Karpas-422 (cell line): ENCODE measurements at regions not wholly inside any gene's neighbourhood (a gene's known extent, or its start where the extent isn't known, plus 50 kb on each side); places are given as distances from the start of the nearest gene placed in this dataset.

Experiments
- DNase-seq: peaks from one replicate; pipeline ENCODE4 v3.0.0-alpha.2; 2015
- H2AFZ ChIP-seq: fragments of 200-600 bp; sonication (generic); 2 replicates; pipeline ENCODE4 v1.6.1; 2014; ENCODE audit warnings: antibody characterized with exemption, low read length, mixed read lengths
- H3K27ac ChIP-seq: fragments of 200-600 bp; sonication (generic); 2 replicates; pipeline ENCODE4 v1.5.1; 2014; ENCODE audit warnings: mild to moderate bottlenecking, low read length, moderate library complexity
- H3K27me3 ChIP-seq: fragments of 200-600 bp; sonication (generic); 2 replicates; pipeline ENCODE4 v1.6.1; 2014; ENCODE audit warnings: low read length, mixed read lengths
- H3K36me3 ChIP-seq: fragments of 200-600 bp; sonication (generic); 2 replicates; pipeline ENCODE4 v1.6.1; 2014; ENCODE audit warnings: low read length, mixed read lengths; ENCODE audit not compliant: insufficient read depth
- H3K4me1 ChIP-seq: fragments of 200-600 bp; sonication (generic); 2 replicates; pipeline ENCODE4 v1.6.1; 2014; ENCODE audit warnings: mild to moderate bottlenecking, low read length, mixed read lengths
- H3K4me2 ChIP-seq: fragments of 200-600 bp; sonication (generic); 2 replicates; pipeline ENCODE4 v1.6.1; 2014; ENCODE audit warnings: low read length, low read depth, mild to moderate bottlenecking; ENCODE audit not compliant: poor library complexity, severe bottlenecking
- H3K4me3 ChIP-seq: fragments of 200-600 bp; sonication (generic); 2 replicates; pipeline ENCODE4 v1.5.1; 2014; ENCODE audit warnings: mild to moderate bottlenecking, antibody characterized with exemption, low read length, mixed read lengths
- H3K79me2 ChIP-seq: fragments of 200-600 bp; sonication (generic); 2 replicates; pipeline ENCODE4 v1.6.1; 2014; ENCODE audit warnings: mild to moderate bottlenecking, low read length, mixed read lengths
- H3K9ac ChIP-seq: fragments of 200-600 bp; sonication (generic); 2 replicates; pipeline ENCODE4 v1.6.0; 2014; ENCODE audit warnings: low read length
- H3K9me2 ChIP-seq: fragments of 200-600 bp; sonication (generic), shearing (Covaris generic); replicated peaks from 2 replicates; pipeline ENCODE4 v1.6.0; 2014; ENCODE audit warnings: mild to moderate bottlenecking, low read length, moderate library complexity; ENCODE audit not compliant: insufficient read depth
- H3K9me3 ChIP-seq: fragments of 300-700, 200-600 bp; sonication (generic); 2 replicates; pipeline ENCODE4 v1.6.1; 2014; ENCODE audit warnings: low read length, mixed read lengths
- H4K20me1 ChIP-seq: fragments of 200-600 bp; sonication (generic); 2 replicates; pipeline ENCODE4 v1.6.1; 2014; ENCODE audit warnings: mild to moderate bottlenecking, antibody characterized with exemption, low read length, low read depth; ENCODE audit not compliant: insufficient read depth

DNA sequence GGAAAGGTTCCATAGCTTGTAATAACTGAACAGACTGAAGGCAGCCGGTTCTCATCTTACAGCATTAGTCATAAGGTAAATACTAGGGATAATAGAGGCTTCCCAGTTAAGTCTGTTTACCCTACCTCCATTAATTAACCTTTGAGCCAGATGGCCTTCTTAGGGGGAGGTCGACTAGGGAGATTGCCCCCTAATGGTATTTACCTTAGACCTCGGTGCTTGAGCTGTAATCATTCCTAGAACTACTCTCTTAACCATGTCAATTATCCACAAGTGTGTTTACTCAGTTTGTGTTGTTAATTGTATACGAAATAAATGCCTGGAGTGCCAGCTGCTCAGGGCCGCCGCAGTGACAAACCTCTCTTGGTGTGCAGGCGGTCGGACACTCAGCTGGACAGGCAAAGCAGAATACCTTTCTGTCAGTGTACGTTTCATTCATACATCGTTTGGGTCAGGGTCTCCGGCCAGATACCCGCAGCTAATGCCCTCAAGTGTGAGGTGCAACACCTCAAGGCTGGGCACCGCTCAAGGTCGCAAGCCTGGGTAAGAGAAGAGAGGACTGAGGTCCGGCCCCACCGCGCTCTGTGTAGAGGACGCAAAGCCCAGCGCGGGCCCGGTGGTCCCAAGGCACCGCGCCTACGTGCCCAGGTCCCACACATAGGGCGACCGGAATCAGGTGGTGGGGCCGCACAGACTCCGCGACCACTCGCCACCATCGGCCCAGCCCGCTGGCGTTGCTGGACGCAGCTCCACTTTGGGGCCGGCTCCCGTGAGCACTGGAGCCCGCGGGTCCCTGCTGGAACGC lies 931.0 kb downstream of the NLGN4Y start:
- Histone ChIP-seq H3K27ac (no peak overlapping the region), H3K4me2 (no peak overlapping the region), H3K79me2 (no peaks in the 10 kb centered on the region), H3K9ac (no peak overlapping the region), H4K20me1 (no peaks in the 10 kb centered on the region), H3K36me3 (no peaks in the 10 kb centered on the region), H3K4me3 (no peak overlapping the region), H3K4me1 (no peaks in the 10 kb centered on the region), H2AFZ (no peak overlapping the region), H3K27me3 (no peaks in the 10 kb centered on the region), H3K9me2 (no peaks in the 10 kb centered on the region), H3K9me3 (no peaks in the 10 kb centered on the region)
- no peak for DNase-seq

DNA sequence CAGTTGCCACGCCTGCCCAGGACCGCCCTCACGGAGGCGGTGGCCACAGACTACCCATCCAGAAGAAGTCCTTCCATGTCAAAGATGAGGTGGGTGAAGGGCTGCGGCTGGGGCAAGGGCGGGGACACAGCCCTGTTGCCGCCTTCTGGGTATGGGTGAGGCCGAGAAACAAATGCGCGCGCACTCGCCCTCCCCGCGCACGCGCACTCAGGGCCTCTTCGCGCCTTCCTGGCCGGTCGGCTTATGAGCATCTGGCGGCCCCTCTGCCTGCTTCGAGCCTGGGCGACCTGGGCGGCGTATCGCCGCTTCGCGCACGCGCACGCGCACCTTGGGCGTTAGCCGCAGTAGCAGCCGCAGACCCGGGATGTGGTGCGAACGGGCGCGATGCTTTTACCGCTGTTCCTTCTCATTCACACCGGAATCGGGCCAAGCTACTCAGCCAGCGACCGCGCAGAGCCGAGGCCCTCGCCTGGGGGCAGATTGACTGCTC lies 931.7 kb downstream of the NLGN4Y start:
- no peaks in the 10 kb centered on the region for H4K20me1 ChIP-seq
- H3K4me3 ChIP-seq: no peak overlapping the region
- H3K27me3 ChIP-seq: no peaks in the 10 kb centered on the region
- no peak for DNase-seq
- no peaks in the 10 kb centered on the region for H3K9me2 ChIP-seq
- H3K27ac ChIP-seq: no peak overlapping the region
- no peak overlapping the region for H3K9ac ChIP-seq
- H3K79me2 ChIP-seq: no peaks in the 10 kb centered on the region
- H2AFZ ChIP-seq: no peak overlapping the region
- no peaks in the 10 kb centered on the region for H3K4me1 ChIP-seq
- H3K9me3 ChIP-seq: no peaks in the 10 kb centered on the region
- no peak overlapping the region for H3K4me2 ChIP-seq
- no peaks in the 10 kb centered on the region for H3K36me3 ChIP-seq

DNA sequence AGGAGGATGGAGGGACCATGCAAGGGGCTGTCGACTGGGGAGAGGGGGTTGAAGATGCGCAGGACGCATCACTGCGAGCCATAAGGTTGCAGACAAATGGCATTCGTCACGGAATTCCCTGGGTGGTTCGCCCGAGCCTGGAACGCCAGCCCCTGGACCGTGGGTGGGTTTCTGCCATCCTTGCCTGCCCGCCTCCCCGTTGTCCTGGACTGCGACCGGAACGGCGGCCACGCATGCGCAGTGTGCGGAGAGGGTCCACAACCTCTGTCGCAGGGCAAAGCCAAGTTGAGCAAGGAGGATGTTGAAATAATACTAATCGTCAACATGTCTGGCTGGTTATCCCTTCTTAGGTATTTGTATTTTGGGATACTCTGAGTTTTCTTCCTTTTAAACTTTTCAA lies 932.2 kb downstream of the NLGN4Y start:
- H3K9ac ChIP-seq: no peak overlapping the region
- H3K4me3 ChIP-seq: no peak overlapping the region
- H3K79me2 ChIP-seq: no peaks in the 10 kb centered on the region
- H2AFZ ChIP-seq: no peak overlapping the region
- H3K36me3 ChIP-seq: no peaks in the 10 kb centered on the region
- H3K4me2 ChIP-seq: no peak overlapping the region
- H3K27me3 ChIP-seq: no peaks in the 10 kb centered on the region
- H3K9me3 ChIP-seq: no peaks in the 10 kb centered on the region
- no peak overlapping the region for H3K27ac ChIP-seq
- no peaks in the 10 kb centered on the region for H3K9me2 ChIP-seq
- no peaks in the 10 kb centered on the region for H4K20me1 ChIP-seq
- no peak for DNase-seq
- H3K4me1 ChIP-seq: no peaks in the 10 kb centered on the region

DNA sequence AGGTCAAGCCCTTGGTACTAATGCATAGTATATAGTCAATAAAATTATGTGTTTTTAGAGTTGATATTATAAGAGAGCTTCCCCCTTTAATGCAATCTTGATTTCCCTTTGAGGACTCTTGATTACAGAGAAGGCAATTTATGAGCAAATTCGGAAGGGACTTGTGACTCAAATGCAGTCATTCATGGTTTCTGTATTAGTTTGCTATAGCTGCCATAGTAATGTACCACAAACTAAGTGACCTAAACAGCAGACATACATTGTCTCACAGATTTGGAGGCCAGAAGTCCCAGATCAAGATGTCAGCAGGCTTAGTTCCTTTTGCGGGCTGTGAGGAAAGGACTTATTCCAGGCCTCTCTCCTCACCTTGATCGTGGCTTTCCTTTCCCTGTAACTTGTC lies 933.4 kb downstream of the NLGN4Y start:
- Histone ChIP-seq H3K4me2 (no peak overlapping the region), H3K4me1 (no peaks in the 10 kb centered on the region), H3K9ac (no peak overlapping the region), H3K9me2 (no peaks in the 10 kb centered on the region), H3K9me3 (no peaks in the 10 kb centered on the region), H4K20me1 (no peaks in the 10 kb centered on the region), H3K79me2 (no peaks in the 10 kb centered on the region), H3K27ac (no peak overlapping the region), H3K27me3 (no peaks in the 10 kb centered on the region), H3K36me3 (no peaks in the 10 kb centered on the region), H3K4me3 (no peak overlapping the region), H2AFZ (no peak overlapping the region)
- DNase-seq: no peak

DNA sequence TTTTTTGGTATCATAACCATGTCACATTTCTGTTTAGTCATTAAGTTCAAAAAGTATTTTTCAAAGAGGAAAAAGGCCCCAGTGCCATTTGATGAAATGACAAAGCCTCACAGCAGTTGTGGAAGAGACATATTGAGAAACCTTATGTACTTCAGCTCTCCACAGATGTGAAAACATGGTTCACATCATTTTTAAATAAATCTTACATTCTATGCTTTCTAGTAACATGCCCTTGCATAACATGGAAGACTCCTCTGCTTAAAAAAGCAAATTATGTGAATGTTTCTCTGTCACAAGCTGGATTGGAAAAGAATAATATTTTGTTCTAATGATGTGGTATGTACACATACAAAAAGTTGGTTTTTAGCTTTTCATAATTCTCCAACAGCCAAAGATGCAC lies 934.1 kb downstream of the NLGN4Y start:
- H3K79me2 ChIP-seq: no peaks in the 10 kb centered on the region
- no peak overlapping the region for H3K9ac ChIP-seq
- H3K4me3 ChIP-seq: no peak overlapping the region
- H2AFZ ChIP-seq: no peak overlapping the region
- H4K20me1 ChIP-seq: no peaks in the 10 kb centered on the region
- no peak for DNase-seq
- H3K9me2 ChIP-seq: no peaks in the 10 kb centered on the region
- H3K27me3 ChIP-seq: no peaks in the 10 kb centered on the region
- H3K4me1 ChIP-seq: no peaks in the 10 kb centered on the region
- H3K9me3 ChIP-seq: no peaks in the 10 kb centered on the region
- H3K36me3 ChIP-seq: no peaks in the 10 kb centered on the region
- no peak overlapping the region for H3K27ac ChIP-seq
- no peak overlapping the region for H3K4me2 ChIP-seq

DNA sequence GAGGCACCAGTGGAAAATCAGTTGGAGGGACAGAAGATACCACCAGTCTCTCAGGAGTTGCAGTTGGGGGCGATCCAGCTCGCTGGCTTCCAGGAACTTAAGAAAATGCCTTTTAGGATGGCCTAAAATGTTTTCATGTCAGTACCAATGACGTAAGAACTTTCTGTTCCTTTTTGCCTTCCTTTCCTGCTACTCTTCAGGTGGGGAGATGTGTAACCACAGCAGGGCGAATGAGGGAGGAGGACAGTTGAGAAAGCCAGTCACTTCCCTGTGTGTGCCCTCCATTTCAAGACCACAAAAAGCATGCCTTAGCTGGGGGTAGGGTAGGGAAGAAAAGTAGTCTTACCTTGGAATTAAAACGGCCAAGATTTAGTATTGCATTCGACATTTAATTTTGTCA lies 941.6 kb downstream of the NLGN4Y start:
- Histone ChIP-seq H2AFZ (no peak overlapping the region), H3K9me2 (no peaks in the 10 kb centered on the region), H3K27me3 (no peaks in the 10 kb centered on the region)

DNA sequence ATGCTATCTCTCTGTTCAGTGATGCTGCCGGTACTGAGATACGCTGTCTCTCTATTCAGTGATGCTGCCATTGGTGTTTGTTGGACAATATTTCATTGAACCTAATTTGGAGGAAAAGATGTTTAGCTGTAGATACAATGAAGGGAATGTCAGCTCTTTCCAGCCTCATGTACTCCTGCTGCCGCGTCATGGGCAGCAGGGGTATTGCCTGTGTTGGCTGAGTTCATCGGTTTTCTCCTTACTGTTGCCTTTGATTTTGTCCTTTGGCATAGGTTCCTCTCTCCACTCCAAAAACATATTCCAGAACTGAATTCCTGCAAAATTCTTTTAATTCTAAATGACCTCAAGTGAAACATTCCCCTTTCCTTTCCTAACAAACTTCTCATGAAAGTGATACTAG lies 942.6 kb downstream of the NLGN4Y start:
- no peak overlapping the region for H3K4me2 ChIP-seq
- H3K27me3 ChIP-seq: no peaks in the 10 kb centered on the region
- H3K9me3 ChIP-seq: no peaks in the 10 kb centered on the region
- H3K27ac ChIP-seq: no peak overlapping the region
- H3K9me2 ChIP-seq: no peaks in the 10 kb centered on the region
- no peaks in the 10 kb centered on the region for H4K20me1 ChIP-seq
- H3K4me1 ChIP-seq: no peaks in the 10 kb centered on the region
- H3K9ac ChIP-seq: no peak overlapping the region
- H2AFZ ChIP-seq: no peak overlapping the region
- no peaks in the 10 kb centered on the region for H3K79me2 ChIP-seq
- DNase-seq: no peak
- no peaks in the 10 kb centered on the region for H3K36me3 ChIP-seq
- H3K4me3 ChIP-seq: no peak overlapping the region

More for the DNA sequence above, 941.6 kb downstream of the NLGN4Y start:
- H3K9me3 ChIP-seq: no peaks in the 10 kb centered on the region
- no peaks in the 10 kb centered on the region for H4K20me1 ChIP-seq
- H3K4me2 ChIP-seq: no peak overlapping the region
- no peak for DNase-seq
- no peaks in the 10 kb centered on the region for H3K79me2 ChIP-seq
- no peak overlapping the region for H3K27ac ChIP-seq
- H3K4me1 ChIP-seq: no peaks in the 10 kb centered on the region
- no peak overlapping the region for H3K4me3 ChIP-seq
- no peak overlapping the region for H3K9ac ChIP-seq
- H3K36me3 ChIP-seq: no peaks in the 10 kb centered on the region

DNA sequence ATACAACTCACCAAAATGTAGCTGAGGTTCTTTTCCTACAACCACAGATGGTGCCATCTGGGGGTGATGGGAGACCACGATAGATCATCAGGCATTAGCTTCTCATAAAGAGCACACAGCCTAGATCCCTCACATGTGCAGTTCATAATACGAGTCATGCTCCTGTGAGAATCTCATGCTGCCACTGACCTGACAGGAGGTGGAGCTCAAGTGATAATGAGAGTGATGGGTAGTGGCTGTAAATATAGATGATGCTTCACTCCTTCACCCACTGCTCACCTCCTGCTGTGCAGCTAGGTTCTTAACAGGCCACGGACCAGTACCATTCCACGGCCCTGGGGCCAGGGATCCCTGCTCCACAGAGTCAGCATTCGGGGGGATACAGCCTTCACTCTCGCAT lies 943.8 kb downstream of the NLGN4Y start:
- Histone ChIP-seq H3K9ac (no peak overlapping the region), H3K27ac (no peak overlapping the region), H3K36me3 (no peaks in the 10 kb centered on the region), H3K9me3 (no peaks in the 10 kb centered on the region), H3K4me2 (no peak overlapping the region), H3K4me3 (no peak overlapping the region), H3K9me2 (no peaks in the 10 kb centered on the region), H4K20me1 (no peaks in the 10 kb centered on the region), H3K79me2 (no peaks in the 10 kb centered on the region), H3K27me3 (no peaks in the 10 kb centered on the region), H2AFZ (no peak overlapping the region), H3K4me1 (no peaks in the 10 kb centered on the region)
- DNase-seq: no peak
